ENCODE measurements at regions not wholly inside any gene's neighbourhood (a gene's known extent, or its start where the extent isn't known, plus 50 kb on each side); places are given as distances from the start of the nearest gene placed in this dataset.

GRCh38 chr3:39751286-39751685 lies 58.1 kb upstream of the MYRIP start:
- no peak for DNase-seq (ENCODE audit: low spot score)

- DNase-seq (ENCODE audit: low spot score), result no peak
Observed at GRCh38 chr3:39752019-39752637, 57.3 kb upstream of the MYRIP start.

GRCh38 chr3:39752751-39753150 lies 56.7 kb upstream of the MYRIP start:
- no peak for DNase-seq (ENCODE audit: low spot score)

GRCh38 chr3:39753391-39753790 lies 56.0 kb upstream of the MYRIP start:
- DNase-seq (ENCODE audit: low spot score), result no peak

GRCh38 chr3:39754549-39754948 lies 54.9 kb upstream of the MYRIP start:
- no peak for DNase-seq (ENCODE audit: low spot score)

- DNase-seq (ENCODE audit: low spot score), result no peak
Observed at GRCh38 chr3:39755100-39755499, 54.3 kb upstream of the MYRIP start.

GRCh38 chr3:39757307-39757706 lies 52.1 kb upstream of the MYRIP start:
- no peak for DNase-seq (ENCODE audit: low spot score)
